NCI-H1105 (cell line): ENCODE measurements at regions not wholly inside any gene's neighbourhood (a gene's known extent, or its start where the extent isn't known, plus 50 kb on each side); places are given as distances from the start of the nearest gene placed in this dataset.

Experiments used
- DNase-seq: peaks from one replicate; lab custom pipeline; 2025; lab: John Stamatoyannopoulos, UW

DNA sequence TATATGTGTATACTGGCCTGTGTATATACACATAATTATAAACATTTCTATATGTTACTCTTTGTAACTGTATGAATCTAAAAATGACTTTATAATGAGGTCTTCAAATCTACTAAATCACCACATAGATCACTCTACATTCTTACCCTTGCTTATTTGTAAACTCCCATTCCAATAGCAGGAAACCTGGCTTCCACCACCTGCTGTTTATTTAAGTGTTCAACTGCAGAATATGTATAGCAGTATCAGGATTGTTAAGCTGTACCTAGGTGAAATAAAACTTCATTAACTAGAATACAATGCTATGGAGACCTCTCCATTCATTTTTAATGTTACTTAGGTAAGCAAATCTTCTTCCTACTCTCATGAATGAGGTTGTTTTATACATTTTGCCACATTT, 1351.1 kb upstream of the B3GALT2 start:
- DNase-seq, result no peak

DNA sequence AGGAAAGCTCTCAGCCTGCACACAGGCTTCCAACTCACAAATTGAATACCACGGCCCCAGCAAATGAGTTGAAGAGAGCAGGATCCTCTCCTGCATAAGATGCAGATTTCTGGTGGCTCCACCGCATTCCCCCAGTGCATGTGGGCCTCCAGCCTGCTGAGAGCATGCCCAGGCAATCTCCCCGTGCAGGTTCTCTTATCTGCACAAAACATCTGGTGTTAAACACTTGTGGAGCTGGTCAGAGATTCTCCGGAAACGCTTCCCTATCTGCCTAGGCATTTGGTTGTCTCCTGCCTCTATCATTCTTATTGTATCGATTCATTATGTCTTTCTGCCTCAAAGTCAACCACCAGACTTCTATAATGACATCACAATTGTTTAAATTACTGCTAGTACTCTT, 1349.0 kb upstream of the B3GALT2 start:
- no peak for DNase-seq

DNA sequence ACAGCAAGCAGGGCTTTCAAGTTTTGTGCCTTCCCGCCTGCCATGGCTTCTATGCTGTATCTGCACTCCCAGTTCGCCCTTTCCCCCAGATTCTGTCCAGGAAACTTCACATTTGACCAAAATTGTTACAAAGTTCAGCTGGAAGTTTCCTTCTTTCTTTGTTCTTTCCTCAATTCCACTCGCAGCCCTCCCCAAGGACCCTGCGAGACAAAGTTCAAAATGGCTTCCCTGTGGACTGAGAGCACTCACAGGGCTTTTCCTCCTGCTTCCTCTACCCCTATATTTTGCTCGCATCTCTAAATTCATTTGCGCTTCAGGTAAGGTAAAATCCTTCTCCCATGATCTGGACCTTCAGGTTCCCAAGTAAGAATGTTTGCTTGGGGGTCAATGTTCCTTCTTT, 1348.4 kb upstream of the B3GALT2 start:
- no peak for DNase-seq

DNA sequence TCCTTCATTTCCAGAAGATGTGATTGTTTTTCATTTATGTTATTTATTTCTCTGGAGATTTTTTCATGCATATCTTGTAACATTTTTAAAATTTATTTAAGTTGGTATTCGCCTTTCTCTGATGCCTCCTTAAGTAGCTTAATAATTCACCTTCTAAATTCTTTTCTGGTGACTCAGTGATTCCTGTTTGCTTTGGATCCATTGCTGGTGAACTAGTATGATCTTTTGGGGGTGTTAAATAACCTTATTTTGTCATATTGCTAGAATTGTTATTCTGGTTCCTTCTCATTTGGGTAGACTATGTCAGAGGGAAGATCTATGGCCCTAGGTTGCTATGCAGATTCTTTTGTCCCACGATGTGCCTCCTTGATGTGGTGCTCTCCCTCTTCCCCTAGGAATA, 1347.2 kb upstream of the B3GALT2 start:
- DNase-seq, result no peak

DNA sequence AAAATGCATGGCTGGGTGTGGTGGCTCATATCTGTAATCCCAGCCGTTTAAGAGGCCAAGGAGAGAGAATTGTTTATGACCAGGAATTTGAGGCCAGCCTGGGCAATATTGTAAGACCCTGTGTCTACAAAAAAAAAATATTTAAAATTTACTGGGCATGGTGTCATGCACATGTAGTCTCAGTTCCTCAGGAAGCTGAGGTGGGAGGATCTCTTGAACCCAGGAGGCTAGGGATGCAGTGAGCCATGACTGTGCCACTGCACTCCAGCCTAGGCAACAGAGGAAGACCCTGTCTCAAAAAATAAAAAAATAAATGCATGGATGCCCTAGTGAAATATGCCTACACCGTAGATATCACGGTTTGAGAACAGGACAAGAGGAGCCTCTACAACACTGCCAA, 1331.2 kb upstream of the B3GALT2 start:
- no peak for DNase-seq

DNA sequence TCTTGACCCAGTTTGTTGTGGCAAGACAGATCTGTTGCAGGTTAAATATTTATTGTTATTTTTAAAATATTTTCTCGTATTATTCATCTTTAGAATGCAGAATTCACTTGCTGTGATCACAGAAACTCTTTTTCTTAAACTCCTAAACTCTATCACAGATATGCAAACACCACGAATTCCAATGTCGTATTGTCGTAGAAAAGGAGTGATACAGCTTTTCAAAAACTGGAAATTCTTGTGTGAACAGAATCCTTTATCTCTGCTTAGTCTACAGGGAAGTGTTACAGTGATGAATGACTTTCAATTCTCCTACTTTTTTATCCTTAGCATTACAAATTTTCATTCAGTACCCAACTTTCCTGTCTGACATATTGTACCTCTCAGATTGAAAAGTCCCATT, 1329.5 kb upstream of the B3GALT2 start:
- no peak for DNase-seq

DNA sequence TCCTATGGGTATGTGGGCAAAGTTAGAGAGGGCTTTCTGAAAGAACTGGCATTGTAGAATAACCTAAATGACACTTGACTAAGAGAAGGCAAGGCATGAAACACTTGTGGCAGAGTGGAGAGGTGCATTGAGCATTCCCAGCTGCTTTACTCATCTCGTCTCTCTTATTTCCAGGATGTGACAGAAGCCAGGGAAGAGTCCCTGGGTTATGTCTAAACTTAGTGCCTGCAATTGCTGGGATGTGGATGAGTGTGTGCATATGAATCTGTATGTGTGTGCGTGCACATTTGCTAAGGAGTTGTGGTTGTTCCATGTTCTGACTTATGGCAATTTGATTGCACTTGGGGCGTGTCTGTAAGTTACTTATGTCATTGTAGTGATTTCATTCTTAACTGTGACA, 1326.5 kb upstream of the B3GALT2 start:
- DNase-seq, result no peak

DNA sequence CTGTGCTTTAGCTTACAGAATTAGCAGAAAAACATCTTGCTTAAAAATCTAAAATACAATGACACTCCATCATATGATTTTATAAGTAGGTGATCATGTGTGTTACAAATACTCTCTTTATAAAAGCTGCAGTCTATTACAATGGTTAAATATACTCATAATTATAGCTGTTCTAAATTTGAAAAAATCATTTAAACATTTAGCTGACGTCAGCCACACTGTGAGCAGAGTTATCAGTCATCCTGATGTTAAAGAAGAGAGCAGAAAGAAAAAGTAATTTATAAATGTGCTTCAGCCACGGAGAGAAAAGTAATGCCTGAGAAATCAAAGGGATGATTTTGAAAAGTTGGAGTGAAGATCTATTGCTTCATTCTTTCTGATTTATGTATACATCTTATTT, 1325.9 kb upstream of the B3GALT2 start:
- no peak for DNase-seq

DNA sequence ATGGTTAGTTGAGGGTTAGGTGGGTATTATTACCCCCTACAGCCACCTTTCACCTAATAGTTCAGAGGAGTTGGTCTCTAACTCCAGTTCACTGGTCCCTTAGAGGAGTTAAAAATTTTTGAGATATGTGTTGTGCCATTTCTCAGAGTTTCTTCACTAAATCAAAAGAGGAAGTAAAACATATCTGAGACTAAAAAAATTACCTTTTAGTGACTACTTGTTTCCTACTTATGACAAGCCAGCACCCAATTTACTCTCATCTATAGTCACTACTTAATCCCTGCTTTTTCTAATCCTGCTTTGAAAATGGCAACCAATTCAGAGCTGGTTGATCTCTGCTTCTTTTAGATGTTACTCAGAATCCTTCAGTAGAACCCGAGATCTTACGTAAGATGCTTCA, 1316.8 kb upstream of the B3GALT2 start:
- no peak for DNase-seq

DNA sequence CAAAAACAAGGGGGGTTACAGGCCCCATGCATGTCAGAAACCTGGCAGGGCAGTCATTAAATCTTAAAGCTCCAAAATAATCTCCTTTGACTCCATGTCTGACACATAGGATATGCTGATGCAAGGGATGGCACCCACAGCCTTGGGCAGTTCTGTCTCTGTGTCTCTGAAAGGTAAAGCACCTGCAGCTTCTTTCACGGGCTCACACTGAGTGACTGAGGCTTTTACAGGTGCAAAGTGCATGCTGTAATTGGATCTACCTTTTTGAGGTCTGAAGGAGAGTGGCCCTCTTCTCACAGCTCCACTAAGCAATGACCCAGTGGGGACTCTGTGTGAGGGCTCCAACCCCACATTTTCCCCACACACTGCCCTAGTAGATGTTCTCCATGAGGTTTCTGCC, 1309.0 kb upstream of the B3GALT2 start:
- no peak for DNase-seq

DNA sequence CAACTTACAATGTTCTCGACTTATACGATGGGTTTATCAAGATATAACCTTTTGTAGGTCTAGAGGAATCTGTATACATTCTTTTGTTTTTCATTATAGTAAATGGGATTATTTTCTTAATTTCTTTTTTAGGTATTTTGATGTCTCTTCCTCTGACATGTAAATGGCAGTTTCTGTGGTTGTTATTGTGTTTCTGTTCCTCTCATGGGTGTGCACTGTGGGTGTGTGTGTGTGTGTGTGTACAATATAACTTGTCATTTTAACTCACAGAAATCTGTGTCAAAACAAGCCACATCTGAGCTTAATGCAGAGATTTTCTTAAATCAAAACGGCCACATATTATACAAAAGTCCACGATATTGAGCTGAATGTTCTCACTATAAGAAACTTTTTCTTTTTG, 1300.8 kb upstream of the B3GALT2 start:
- no peak for DNase-seq

DNA sequence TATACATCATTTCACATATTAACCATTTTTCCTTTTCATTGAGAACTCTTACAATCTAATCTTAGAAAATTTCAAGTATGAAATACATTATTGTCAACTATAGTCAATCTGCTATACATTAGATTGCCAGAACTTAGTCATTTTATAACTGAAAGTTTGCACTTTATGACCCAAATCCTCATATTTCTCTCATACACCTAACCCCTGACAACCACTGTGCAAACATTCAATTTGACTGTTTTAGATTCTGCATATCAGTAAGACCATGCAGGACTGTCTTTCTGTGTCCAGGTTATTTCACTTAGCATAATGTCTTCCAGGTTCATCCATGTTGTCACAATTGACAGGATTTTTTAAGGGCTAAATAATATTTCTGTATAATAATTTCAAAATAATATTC, 1299.0 kb upstream of the B3GALT2 start:
- DNase-seq, result no peak

DNA sequence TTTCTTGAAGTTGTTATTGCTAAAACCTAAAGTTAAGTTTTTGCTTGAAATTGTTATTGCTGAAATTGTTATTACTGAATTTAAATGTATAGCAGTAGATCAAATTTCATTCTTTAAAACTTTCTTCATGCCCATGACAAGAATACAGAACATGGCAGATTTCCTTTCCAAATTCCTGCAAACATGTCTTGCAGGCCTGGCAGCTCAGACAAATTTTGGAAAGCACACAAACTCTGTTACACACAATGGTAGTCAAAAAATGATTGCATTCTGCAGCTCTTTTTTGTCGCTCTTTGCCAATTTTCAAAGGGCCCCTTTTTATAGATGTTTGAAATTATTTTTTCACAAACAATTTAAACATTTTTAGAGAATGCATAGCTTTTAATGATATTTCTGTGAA, 1292.3 kb upstream of the B3GALT2 start:
- no peak for DNase-seq

DNA sequence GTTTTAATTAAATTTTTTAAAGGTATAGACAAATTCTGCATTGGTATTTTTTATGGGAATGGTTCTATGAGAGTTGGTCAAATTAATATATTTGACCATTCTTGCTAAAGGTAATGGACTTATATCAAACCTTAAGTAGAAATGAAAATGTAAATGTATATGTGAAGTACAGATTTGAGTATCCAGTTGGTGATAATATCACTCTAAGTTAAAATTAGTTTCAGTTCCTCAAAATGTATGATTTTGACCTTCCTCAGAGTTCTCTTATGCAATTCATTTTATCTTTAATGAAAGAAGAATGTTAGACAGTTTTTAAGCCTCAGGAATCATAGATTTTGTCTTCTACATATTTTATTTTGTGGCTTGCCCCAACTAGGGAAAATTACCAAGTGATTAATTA, 1291.5 kb upstream of the B3GALT2 start:
- no peak for DNase-seq

DNA sequence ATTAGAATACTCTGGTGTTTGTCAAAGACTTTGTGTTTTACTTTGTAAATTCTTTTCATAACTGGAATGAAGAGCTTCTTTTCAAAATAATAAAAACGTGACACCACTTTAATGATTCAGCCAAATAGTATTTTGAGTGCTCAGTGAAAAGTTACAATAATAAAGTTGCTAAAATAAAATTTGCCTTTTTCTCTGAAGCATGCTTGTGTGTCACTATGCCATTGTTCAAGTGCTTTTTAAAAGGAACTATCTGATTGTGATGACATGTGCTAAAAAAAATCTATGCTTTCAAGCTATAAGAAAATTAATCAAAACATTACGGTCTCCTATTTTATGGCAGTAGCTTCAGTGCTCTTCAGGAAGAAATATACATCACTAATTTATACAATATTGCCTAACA, 1290.5 kb upstream of the B3GALT2 start:
- no peak for DNase-seq

DNA sequence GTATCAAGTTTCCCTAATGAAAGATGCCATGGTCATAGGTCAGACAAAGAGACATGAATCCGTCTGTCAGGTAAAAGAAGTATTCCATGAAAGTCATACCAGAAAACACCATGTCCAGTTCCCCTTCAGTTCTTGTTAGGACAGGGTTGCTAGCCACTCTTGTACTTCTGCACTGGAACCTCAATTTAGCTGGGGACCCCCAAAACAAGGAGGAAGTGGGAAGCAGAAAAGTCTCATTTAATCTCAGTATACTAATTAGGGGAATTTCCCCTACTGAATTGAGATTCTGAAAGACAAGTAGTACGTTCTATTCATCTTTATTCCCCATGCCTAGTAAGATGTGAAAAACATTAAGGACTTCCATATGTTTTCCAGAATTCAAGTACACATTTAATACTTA, 1289.9 kb upstream of the B3GALT2 start:
- DNase-seq, result no peak

DNA sequence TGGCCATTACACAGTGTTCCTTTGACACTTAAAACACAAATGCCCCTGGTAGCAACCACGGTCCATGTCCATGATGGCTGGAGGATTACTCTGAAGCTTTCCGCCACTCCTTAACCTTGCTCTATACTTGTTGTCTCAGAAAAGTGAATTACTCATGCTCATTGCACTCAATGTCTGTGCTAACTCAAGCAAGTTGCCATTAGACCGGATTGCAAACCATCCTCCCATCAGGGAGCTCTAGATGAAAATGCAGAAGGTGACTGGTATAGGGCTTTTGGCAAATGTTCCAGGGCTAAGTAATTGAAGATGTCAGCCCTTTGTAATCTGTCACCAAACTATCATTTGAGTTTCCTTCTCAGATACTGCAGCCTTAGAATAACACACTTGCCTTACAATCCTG, 1288.3 kb upstream of the B3GALT2 start:
- no peak for DNase-seq

DNA sequence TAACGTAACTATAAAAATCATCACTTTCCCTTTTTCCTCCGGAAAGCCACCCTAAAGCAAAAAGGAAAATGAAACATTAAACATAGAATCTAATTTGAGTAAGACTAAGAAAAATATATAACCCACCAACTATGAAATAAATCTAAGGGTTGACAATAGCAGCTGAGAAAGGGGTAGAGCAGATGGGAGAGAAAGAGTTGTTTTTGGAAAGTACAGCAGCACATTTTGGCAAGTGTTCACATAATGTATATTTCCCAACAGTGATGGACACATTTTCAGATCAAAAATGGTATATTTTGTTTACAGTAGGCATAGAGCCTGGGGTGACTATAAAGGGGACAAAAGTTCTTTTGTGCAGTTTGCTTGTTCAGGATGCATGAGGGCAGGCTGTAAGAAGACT, 1287.4 kb upstream of the B3GALT2 start:
- no peak for DNase-seq

DNA sequence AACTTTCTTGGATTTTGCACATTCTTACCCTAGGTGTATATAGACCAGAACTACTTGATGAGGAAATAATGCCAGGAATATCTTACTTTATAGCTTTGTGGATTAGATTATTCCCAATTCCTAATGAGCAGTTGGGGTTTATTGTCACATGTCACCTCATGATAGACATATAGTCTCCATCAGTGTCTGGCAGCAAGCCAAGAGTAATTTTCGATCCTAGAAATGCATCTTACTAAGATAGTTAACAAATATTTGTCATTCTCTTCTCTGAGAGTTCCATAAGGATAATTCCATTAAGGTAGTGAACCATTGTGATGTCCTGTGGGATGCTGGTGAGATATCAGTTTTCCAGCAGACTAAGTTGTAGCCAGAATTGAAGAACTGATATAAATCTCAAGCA, 1282.9 kb upstream of the B3GALT2 start:
- no peak for DNase-seq

DNA sequence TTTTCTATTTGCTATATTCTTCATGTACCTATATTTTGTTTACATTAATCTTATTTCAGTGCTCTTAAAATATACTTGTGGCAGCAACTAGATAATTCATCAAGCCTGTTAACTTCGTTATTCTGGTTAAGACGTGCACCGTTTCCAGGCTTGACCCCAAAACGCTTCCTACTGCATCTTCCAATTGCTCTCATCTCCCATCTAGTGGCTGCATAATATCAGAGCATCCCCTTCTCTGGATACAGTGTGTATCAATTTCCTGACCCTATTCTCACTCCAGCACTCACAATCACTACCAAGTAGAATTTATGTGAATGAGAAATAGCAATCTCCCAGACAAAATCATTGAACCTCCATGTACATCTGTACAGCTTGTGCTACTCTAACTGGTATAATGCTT, 1280.3 kb upstream of the B3GALT2 start:
- no peak for DNase-seq

DNA sequence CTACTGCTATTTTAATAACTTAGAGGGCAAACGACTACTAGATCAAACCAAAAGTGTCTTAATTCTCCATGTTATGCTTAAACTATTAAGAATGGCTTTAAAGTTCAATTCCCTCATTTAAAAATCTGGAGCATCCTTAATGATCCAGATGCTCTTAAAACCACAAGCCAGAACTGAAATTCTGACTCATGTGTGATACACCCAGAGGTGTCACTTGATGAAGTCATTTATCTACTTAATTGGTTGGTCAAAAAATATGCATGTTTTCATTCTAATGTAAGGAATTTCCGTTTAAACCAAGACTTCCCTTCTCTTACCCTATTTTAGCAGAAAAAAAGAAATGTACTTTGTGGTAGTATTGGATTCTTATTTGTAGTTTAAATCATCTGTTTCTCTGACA, 1261.2 kb upstream of the B3GALT2 start:
- no peak for DNase-seq

DNA sequence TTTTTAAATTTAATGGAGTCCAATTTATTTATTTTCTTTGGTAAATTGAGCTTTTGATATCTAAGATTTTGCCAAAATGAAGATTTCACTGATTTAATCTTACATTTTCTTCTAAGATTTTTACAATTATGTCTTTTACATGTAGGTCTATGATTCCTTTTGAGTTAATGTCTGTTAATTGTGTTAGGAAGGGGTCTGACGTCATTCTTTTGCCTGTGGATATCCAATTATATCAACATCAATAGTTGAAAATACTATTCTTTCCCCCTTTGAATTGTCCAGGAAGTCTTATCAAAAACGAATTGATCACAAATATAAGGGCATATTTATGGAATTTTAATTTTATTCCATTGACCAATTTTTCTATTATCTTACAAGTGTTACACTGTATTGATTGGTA, 1258.8 kb upstream of the B3GALT2 start:
- DNase-seq, result no peak

DNA sequence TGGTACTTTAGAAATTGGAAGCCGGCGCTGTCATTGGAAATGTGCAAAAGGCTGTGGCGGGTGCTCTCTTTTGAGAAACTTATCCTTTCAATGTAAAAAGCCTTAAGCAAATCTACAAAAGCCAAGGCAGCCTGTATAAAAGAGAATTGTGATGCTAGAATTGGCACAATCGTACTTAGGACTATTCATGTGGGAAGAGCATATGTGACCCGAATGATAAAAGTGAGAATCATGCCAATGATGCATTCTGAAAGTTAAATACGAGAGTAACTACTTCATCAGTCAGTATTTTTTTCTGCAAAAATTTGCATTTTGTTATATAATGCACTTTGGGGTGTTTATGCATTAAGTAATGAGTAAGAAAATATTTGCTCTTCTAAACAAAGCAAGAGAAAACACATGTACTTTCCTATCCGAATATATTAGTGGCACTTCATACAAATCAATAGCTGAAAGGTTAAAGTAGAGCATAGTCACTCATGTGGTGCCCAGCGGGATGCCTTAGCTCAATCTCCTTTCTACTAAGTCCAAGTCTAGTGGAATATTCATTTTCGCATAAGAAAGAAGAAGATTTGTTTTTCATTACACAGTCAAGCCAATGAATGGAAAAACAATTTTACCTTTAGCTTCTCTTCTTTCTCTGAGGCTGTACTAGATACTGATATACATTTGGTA, 1256.6 kb upstream of the B3GALT2 start:
- DNase-seq, result no peak

DNA sequence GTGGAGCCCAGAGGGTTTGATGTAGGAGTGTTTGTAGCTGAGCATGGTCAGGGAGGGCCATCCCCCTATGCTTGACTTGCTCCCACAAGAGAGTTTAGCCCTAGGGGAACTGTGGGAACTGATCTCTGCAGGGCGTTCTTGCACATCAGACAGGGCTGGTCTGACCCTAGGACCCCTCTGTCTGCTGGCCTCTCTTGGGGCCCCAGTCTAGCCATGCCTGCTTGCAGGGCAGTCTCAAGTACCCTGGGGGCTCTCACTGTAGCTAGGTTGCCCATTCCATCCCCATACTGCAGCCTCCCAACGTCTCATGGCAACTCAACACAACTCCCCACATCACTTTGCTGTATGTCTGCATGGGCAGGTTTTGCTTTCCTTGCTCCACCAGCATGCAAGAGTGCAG, 1250.7 kb upstream of the B3GALT2 start:
- no peak for DNase-seq

DNA sequence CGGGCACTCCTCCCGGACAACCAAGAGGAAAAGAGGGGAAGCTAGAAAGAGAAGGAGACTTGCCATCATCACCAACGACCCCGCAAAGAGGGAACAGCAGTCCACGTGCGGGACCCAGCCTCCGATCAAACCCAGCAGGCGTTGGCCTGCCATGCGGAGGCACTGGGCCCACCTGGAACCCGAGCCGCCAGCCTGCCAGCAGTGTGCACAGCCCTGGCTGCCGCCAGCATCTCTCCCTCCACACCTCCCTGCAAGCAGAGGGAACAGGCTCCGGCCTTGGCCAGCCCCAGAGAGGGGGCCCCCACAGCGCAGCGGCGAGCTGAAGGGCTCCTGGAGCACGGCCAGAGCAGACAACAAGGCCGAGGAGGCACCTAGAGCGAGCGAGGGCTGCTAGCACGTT, 1244.7 kb upstream of the B3GALT2 start:
- DNase-seq, result no peak
